HL-60 (cell line): ENCODE measurements at regions not wholly inside any gene's neighbourhood (a gene's known extent, or its start where the extent isn't known, plus 50 kb on each side); places are given as distances from the start of the nearest gene placed in this dataset.

Experiments used
- DNase-seq, 2 experiments: peaks; one replicate each; pipeline ENCODE4 v3.0.0-alpha.2; 2010 to 2020; ENCODE audit warnings: low read depth in 1 of 2, low spot score in 1 of 2
- H3K27ac ChIP-seq: fragments of 250-450 bp; sonication (Bioruptor Pico); replicated peaks from 2 replicates; pipeline ENCODE4 v1.5.1; 2020; ENCODE audit warnings: mild to moderate bottlenecking, moderate library complexity
- H3K27me3 ChIP-seq: fragments of 250-450 bp; sonication (Bioruptor Pico); 2 replicates; pipeline ENCODE4 v1.5.1; 2021; ENCODE audit warnings: mild to moderate bottlenecking, moderate library complexity; ENCODE audit not compliant: insufficient read depth, poor library complexity, severe bottlenecking
- H3K4me3 ChIP-seq: replicated peaks from 2 replicates; pipeline ENCODE4 v1.5.1; 2011; ENCODE audit warnings: mild to moderate bottlenecking, control low read depth, low read length; ENCODE audit not compliant: insufficient read depth
- GABPA ChIP-seq: IDR thresholded peaks from 2 replicates; pipeline ENCODE4 v1.6.1; 2012; ENCODE audit warnings: low read depth
- POLR2AphosphoS5 ChIP-seq: IDR thresholded peaks from 2 replicates; pipeline ENCODE4 v1.6.1; 2012; ENCODE audit warnings: low read depth
- SPI1 ChIP-seq: IDR thresholded peaks from 2 replicates; pipeline ENCODE4 v1.6.1; 2012; ENCODE audit warnings: low read depth, mild to moderate bottlenecking, borderline replicate concordance
- TF ChIP-seq, protein P1 (sequence below): IDR thresholded peaks from one replicate; pipeline ENCODE4 v1.5.1; 2011; ENCODE audit warnings: low read length, control low read depth, inconsistent platforms; ENCODE audit not compliant: insufficient read depth
- TF ChIP-seq, protein P2 (sequence below): IDR thresholded peaks from 2 replicates; pipeline ENCODE4 v1.6.1; 2012; ENCODE audit warnings: low read depth; ENCODE audit not compliant: insufficient replicate concordance

DNA sequence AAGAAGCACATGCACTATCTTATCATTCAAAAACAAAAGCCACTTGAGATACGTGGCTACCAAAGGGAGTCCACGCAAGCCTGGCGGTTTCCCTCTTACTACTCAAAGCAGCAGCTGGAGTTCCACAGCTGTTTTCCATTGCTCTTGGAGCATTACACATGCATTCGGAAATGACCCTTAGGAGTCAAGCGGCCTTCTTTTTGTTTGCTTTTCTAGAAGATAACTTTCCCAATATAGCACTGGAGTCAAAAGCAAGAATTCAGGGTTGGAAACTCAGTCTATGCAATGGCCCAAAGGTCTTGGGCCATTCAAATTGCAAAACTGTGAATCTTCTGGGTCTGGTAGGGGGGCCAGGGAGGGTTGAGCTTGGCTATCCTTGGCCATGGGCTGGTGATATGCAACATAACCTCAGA is 97.8 kb upstream of the MAF start:
- Histone ChIP-seq H3K4me3 (no peak overlapping the region), H3K27me3 (no peaks in the 10 kb centered on the region), H3K27ac (no peak overlapping the region)
- no peak for TF ChIP-seq SPI1
- TF ChIP-seq POLR2AphosphoS5 = no peak
- TF ChIP-seq, protein P1, sequence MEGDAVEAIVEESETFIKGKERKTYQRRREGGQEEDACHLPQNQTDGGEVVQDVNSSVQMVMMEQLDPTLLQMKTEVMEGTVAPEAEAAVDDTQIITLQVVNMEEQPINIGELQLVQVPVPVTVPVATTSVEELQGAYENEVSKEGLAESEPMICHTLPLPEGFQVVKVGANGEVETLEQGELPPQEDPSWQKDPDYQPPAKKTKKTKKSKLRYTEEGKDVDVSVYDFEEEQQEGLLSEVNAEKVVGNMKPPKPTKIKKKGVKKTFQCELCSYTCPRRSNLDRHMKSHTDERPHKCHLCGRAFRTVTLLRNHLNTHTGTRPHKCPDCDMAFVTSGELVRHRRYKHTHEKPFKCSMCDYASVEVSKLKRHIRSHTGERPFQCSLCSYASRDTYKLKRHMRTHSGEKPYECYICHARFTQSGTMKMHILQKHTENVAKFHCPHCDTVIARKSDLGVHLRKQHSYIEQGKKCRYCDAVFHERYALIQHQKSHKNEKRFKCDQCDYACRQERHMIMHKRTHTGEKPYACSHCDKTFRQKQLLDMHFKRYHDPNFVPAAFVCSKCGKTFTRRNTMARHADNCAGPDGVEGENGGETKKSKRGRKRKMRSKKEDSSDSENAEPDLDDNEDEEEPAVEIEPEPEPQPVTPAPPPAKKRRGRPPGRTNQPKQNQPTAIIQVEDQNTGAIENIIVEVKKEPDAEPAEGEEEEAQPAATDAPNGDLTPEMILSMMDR = no peak
- TF ChIP-seq, protein P2, sequence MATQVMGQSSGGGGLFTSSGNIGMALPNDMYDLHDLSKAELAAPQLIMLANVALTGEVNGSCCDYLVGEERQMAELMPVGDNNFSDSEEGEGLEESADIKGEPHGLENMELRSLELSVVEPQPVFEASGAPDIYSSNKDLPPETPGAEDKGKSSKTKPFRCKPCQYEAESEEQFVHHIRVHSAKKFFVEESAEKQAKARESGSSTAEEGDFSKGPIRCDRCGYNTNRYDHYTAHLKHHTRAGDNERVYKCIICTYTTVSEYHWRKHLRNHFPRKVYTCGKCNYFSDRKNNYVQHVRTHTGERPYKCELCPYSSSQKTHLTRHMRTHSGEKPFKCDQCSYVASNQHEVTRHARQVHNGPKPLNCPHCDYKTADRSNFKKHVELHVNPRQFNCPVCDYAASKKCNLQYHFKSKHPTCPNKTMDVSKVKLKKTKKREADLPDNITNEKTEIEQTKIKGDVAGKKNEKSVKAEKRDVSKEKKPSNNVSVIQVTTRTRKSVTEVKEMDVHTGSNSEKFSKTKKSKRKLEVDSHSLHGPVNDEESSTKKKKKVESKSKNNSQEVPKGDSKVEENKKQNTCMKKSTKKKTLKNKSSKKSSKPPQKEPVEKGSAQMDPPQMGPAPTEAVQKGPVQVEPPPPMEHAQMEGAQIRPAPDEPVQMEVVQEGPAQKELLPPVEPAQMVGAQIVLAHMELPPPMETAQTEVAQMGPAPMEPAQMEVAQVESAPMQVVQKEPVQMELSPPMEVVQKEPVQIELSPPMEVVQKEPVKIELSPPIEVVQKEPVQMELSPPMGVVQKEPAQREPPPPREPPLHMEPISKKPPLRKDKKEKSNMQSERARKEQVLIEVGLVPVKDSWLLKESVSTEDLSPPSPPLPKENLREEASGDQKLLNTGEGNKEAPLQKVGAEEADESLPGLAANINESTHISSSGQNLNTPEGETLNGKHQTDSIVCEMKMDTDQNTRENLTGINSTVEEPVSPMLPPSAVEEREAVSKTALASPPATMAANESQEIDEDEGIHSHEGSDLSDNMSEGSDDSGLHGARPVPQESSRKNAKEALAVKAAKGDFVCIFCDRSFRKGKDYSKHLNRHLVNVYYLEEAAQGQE = no peak
- TF ChIP-seq GABPA = no peak
- no peak for DNase-seq

DNA sequence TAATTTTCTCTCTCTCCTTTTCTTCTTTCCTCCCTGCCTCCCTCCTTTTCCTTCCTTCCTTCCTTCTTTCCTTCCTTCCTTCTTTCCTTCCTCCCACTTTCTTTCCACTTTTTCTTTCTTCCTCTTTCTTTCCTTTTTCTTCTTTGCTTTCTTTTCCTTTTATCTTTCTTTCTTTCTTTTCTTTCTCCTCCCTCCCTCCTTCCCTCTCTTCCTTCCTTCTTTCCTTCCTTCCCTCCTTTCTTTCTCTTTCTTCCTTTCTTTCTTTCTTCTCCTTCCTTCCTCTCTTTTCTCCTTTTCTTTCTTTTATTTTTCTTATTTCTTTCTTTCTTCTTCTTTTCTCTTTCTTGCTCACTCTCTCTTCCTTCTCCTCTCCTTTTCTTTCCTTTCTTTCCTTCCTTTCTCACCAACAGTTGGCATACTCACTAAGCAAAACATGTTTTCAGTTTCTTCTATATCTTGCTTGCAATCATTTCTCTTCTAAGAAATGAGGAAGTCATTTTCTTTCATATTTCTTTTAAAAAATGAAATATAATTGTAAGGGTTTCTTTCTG is 97.1 kb upstream of the MAF start:
- Histone ChIP-seq H3K27me3 (no peaks in the 10 kb centered on the region), H3K4me3 (no peak overlapping the region), H3K27ac (no peak overlapping the region)
- TF ChIP-seq, protein P1 = no peak
- TF ChIP-seq, protein P2 = no peak
- TF ChIP-seq GABPA (no peak), POLR2AphosphoS5 (no peak), SPI1 (no peak)
- no peak for DNase-seq

DNA sequence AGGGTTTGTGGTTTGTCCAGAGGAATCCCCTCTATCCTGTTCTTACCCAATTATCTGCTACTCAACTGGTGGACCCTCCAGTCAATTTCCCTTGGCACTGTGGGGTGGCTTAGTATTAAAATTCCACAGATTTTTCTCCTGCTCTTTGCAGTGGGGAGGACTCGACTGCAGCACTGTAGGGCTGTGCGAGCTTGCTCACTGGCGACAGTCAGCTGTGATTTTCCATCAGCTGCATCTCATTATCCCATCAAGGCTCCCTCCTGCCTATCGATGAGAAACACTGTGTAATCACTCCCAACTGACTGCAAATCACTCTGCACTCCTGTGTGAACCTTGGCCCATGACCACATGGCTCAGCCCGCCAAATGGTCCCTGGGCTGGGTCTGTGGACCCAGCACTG is 90.5 kb upstream of the MAF start:
- TF ChIP-seq POLR2AphosphoS5 (no peak), GABPA (no peak), SPI1 (no peak)
- TF ChIP-seq, protein P1 = no peak
- TF ChIP-seq, protein P2 = no peak
- no peak overlapping the region for H3K27ac ChIP-seq
- no peak for DNase-seq
- no peaks in the 10 kb centered on the region for H3K27me3 ChIP-seq
- H3K4me3 ChIP-seq = no peak overlapping the region
